ELR (cell line): ENCODE measurements at regions not wholly inside any gene's neighbourhood (a gene's known extent, or its start where the extent isn't known, plus 50 kb on each side); places are given as distances from the start of the nearest gene placed in this dataset.

ENCODE experiments used
- DNase-seq: peaks from one replicate; pipeline ENCODE4 v3.0.0-alpha.2; 2015; ENCODE audit warnings: low read depth

DNA sequence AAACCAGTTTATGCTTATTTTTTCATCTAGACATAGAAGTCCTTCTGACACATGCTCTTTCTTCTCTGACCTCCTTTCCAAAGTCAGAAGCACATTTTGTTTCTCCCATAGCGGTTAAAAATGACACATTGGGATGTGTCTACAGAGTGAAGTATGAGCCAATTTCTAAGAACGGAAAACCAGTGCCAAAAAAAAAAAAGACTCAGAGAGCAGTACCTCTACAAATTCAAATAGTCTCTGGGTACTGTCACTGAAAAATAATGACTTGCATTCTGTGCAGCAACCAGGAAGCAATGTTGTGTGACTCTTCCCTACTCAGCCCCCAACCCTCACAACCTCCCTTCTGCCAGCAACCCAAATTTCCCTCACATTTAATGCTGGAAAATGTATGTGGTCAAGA, 145.5 kb upstream of the PMFBP1 start:
- DNase-seq = no peak

DNA sequence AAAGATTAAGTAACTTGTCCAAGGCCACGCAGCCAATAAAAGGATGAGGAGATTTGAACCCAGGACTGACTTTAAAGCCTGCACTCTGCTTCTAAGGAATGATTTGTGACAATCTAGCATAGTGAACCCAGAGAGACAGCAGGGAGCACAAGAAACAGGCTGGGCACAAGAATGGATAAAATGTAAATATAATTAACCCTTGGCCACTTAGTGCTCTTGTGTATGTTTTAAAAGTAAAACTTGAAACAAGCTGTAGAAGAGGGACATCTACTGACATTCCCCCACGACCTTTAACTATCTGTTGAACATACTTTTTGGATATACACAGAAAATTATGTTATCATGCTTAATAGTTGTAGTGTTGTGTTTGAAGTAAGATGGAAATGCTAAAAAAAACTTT, 141.9 kb upstream of the PMFBP1 start:
- no peak for DNase-seq

DNA sequence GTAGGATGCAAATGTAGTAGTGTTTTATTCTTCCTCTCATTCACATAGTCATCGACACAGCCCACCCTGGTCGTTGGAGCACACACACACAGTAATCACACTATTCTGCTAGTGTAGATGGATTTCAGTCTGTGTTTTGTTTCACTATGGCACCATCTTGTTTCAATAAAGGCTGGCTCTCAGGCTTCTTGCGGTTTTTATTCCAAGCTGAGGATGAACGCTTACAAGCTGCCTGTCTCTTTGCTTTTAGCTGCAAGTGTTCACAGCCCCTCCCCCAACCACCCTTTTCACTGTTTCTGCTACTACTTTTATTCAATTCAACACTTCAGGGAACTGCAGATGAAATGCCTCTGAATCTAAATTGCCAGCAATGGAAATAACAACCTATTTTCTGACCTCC, 140.9 kb upstream of the PMFBP1 start:
- no peak for DNase-seq

DNA sequence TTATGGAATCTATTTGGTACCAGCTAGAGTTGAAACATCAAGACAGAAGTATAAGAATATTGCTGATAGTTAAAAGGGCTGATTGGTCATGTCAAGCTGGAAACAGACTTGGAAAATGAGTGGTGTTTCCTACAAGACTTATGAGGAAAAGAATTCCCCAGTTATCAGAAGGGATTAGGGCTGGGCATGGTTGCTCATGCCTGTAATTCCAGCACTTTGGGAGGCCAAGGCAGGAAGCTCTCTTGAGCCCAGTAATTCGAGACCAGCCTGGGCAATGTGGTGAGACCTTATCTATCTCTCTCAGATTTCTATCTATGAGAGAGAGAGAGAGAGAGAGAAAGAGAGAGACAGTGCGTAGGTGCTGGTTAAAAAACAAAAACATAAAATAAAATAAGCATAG, 139.5 kb upstream of the PMFBP1 start:
- DNase-seq = no peak

DNA sequence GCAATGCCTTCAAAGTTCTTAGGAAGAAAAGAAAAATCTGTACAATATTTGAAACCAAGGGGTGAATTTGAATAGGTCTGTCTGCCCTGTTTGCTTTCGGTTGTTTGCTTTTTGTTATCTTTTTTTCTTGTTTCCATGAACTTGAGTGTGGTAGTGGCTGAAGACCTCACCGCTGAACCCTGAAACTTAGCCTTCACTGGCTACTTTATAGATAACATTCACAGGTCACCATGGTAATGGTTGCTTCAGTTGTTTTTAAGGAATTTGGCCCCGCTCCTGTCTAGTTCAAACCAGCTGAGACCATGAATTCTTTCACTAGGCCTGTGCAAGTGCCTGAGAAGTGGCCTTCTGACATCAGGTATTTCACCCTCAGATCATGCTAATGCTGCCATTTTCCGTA, 137.0 kb upstream of the PMFBP1 start:
- DNase-seq = no peak

DNA sequence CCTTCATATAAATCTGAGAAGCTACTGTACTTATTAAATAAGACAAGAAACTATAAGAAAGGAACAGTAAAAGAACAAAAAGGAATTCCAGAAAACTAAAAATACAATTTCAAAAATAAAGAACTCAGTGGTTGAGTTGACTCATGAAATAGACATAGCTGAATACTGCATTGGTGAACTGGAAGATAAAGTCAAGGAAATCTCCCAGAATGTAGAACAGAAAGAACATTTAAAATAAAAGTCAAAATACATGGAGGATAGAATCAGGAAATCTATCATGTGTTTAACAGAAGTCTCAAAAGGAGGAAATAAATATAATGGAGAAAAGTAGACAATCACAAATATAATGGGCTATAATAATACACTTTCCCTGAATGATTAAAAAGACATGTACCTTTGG, 136.4 kb upstream of the PMFBP1 start:
- DNase-seq = no peak

DNA sequence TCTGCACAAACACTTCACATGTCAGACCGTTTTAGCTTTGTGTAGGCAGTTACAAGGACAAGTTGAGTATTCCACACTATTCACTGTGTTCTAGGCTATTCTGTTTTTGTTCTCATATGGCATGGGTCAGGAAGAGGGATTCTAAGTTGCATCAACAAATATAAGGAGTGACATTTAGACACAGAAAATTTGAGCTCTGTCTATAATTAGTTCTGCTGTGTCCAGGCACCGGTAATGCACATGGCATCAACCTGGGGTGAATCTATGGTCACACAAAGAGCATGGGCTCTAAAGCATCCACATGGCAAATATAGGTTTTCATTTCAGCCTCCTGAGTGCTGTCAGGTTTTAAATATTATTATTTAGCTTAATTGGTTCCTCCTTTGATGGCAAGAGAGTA, 130.4 kb upstream of the PMFBP1 start:
- DNase-seq = no peak

DNA sequence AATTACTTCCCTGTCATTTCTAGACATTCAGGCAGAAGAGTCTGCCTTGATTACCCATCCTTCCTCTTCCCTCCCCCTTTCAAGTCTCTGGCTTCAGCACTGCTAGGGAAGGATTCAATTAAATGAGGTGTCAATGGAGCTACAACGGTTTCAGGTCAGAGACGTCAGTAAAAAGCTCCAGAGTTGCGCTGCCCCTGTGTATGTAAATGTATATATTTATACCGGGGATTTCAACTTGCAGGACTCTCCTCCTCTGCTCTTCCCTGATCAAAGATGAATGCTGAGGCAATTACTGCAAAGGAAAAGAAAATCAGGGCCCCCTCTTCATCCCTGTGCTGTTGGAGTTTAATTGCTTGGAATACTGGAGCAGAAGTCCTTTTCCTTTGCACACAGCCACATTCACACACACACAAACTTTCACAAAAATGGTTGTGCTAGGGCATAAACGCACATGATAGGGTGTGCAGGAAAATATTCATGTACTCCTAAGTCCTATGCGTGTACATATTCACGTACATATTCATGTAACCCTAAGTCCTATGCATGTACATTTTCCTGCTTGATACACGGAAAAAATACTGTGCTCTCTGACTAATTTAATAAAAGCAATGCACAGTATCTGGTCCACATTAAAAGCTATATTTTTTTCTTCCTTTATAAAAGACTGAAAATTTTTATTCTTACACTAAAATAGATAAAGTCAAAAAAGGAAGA, 129.7 kb upstream of the PMFBP1 start:
- DNase-seq = no peak

DNA sequence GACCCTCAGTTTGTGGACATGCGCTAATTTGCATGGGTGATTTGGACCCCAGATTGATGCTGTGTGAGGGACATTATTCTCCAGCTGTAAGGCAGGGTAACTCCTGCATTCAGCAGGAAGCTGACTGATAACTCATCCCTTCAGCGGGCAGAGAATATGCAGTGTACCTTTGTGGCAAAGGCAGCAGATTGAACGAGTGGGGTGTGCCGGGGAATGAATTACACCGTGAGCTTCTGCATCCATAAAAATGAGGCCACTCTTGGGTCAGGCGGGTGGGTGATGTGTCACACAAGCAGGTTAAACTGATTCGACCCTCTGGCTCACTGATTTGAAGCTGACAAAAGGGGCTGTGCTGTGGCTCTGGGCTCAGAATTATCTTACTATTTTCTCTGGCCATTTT, 128.9 kb upstream of the PMFBP1 start:
- peak; percentile 10 for DNase-seq

DNA sequence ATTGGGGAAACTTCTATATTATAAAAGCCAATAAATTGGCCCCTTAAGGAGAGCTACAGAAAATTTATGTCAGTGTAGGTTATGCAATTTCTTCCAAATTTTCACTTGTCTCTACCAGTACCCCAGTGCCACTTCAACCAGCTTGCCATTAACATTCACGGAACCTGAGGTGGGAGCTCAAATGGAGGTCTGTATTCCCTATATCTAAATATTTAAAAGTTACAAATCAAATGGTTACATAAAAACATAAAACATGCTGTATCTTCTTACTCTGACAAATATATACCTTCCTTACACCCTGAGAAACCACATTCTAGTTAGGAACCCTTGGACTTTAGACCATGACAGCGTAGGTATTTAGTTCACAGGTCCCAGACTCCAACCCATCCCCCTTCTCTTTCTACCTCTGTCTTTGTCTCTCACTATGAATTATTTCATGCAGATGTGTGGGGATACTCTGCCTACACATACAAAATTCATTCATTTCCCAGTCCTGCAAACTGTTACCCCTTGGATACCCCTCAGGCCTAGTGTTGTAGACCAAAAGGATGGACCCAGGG, 127.8 kb upstream of the PMFBP1 start:
- no peak for DNase-seq

DNA sequence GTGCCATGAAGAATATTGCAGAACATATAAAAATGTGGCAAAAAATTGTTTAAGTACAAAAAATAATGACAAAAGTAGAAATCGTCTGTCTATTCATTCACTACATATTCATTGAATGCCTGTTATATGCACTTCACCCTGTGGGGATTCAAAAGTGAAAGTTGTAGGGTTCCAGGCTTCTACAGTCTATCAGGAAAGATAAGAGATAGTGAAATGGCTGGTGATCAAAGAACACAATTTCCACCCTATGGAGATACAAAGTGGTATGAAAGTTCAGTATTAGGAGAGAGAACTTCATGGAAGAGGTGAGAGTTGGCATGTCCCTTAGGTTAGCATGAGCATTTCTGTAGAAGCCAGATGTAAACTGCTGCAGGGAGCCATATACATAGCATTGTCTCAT, 127.0 kb upstream of the PMFBP1 start:
- DNase-seq = no peak

DNA sequence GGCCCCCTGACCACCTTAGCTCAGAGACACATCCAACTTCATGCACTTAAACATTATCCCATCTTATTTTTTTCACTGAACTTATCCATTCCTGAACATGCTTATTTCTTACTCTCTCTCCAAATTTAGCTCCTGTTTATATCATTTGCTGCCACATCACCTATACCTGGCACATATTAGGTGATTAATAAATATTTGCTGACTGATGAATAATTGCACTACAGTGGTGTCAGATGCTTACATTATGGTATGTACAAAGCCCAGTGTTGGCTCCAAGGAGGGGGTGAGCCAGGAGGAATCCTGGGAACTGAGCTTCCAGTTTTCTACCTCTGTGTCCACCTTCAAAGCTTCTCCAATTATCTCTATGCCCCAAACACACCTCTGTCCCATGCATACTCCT, 124.0 kb upstream of the PMFBP1 start:
- DNase-seq = no peak

DNA sequence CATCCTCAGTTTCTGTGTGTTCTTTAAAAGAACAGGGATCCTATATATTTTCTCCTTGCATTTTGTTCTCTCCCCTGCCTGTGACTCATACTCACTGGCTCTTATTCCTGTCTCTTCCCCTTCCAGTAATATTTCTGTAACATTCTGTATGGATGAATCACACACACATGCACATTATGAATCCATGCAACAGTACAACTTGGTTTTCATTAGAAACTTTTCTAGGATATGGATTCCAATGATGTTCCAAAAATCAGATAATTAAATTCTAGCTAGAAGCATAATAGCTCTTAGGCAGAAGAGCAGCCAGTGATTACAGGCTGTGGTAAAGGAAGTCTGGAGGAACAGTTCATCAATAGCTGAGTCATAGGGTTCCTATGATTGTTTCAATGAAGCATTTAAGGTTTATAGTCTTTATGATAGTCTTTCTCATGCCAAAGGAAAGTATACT, 119.6 kb upstream of the PMFBP1 start:
- peak; percentile 96 for DNase-seq

DNA sequence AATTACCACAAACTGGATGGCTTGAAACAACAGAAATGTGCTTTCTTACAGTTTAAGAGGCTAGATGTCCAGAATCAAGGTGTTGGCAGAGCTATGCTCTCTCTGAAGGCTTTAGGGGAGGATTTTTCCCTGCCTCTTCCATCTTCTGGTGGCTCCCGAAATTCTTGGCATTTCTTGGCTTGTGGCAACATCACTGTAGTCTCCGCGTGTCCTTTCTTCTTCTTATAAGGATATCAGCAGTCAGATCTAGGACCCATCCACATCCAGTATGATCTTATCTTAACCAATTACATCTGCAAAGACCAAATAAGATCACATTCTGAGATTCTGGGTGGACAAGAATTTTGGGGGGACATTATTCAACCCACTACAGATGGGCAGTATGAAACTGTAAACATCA, 119.2 kb upstream of the PMFBP1 start:
- DNase-seq = peak; percentile 80

DNA sequence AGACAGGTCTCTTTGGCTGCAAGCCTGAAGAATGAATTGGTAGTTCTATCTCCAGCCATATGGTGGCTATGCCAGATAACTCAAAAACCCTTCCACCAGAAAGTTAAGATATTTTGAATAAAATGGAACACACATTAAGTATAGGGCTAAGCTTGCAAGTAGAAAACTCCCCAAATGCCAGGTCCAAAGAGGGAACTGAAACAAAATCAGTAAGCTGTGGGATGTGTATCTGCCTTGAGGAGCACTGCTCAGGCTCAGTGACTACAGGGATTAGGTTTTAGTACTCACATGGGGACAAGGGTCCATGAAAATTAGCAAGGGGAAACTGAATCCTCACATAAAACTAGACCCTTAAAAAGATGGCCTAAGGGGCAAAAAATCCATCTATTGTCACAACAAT, 115.7 kb upstream of the PMFBP1 start:
- no peak for DNase-seq

DNA sequence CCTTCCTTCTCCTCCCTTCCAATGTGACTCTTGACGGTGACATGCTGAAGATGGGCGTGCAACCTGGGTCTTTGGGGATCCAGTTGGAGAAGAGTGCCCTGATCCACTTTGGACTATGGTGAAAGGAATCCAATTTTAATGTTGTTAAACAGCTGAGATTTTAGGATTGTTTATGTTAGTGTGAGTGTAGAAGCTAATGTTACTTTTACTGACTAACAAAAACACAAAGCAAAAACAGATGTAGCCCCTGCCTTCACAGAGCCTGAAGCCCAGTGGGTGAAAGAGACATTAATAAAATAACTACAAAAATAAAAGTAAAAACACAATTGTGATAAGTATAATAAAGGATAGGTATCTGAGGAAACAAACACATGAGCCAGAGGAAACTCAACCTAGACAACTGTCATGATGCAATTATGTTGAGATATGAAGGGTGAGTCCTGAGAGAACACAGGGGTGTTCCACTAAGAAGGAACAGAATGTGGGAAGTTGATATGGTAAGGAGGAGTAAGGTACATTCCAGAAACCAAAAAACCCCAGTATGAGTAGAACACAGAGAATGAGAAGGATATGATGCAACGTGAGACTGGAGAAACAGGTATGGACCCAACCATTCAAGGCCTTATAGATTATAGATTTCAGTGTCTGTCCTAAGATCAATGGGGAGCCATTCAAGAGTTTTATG, 115.1 kb upstream of the PMFBP1 start:
- DNase-seq = no peak

DNA sequence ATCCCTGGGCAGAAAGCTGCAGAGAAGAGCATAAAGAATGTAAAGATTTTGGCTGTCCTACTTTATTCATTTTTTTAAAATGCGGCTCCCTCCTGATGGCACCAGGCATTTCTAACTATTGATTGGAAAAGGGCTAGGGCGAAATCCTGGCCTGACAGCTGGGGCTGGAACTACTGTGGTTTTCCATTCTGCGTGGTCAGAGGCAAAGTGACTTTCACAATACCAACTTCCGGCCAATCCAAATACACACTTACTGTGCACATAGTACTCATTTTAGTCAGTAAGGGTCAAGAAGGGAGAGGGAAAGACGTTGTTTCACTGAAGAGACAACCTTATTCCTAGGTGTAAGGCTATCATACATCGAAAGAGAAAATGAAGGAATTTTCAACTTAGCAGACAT, 113.8 kb upstream of the PMFBP1 start:
- peak; percentile 2 for DNase-seq

DNA sequence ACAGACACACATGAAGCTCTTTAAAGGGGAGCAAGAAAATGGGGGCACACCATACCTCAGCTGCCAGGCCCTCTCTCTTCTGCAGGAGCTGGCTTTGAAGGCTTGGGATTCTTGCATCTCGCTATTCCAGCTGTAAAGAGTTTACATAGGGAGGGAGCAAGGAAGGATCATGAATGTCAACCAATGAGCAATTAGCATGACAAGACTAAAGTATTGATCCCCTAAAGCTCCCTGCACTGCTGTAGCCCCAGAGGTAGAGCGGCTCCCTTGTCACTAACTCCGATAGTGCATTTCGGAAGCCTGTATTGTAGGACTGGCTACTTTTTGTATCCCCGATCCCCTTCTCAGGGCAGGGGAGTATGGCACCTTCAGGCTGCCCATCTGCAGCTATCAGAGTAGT, 113.4 kb upstream of the PMFBP1 start:
- no peak for DNase-seq

DNA sequence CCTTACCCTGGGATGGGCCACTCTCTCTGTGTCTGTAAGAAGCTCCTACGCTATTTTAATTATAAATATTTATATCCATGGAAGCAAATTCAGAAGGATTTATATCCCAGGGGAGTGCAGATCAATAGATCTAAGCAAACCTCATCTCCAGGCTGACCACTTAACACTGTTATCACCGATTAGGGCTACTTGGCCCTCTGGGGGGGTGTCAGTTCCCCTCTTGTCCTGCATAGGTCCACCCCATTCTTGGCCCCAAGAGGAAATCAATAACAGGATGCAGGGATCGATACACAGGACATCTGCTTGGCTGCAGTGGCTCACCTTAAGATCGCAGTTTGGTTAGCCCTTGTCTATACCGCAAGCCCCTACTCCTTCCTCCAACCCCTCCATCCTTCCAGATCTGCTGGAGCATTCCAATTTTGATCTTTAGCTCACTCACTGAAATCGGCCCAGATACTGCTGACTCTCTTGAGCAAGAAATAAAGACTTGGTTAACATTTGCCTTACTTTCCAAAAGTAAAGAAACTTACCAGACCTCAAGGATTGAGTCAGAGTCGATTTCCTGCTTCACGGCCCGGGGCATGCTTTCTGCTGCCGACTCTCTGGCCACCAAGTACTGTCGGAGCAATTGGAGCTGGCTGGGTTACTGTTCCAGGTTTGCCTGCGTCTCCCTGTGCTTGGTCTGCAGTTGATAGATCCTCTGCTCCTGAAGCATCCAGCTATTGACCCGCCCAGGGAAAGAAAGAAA, 112.3 kb upstream of the PMFBP1 start:
- peak; percentile 25 for DNase-seq

DNA sequence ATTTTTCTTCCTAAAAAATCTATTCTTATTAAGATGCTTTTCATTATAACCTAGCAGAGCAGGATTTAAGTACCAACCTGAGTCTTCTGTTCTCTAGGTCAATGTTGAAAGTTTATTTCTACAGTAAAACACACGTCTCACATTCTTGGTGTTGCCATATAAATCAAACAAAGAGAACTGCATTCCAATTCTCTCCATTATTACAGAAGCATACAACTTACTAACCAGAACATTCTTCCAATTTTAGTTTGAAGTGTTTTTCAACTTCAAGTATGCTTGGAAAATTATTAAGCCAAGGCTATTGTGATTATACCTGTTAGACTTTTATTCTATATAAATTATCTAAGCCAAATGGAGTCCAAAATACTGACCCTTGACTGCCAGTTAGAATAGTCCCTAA, 110.4 kb upstream of the PMFBP1 start:
- no peak for DNase-seq

DNA sequence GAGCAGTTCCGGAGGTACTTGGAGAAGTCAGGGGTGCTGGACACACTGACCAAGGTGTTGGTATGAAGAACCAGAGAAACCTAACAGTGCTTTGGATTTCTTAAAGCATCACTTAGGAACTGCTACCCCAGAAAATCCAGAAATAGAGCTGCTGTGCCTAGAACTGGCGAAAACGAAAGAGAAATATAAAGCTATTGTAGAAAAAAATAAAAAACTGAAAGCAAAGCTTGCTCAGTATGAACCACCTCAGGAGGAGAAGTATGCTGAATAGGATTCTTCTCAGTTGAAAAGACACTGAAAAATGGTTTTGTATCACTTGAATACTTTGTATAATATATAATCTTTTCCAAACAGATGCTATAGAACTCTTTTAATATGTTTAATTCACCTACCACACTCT, 106.3 kb upstream of the PMFBP1 start:
- DNase-seq = no peak

DNA sequence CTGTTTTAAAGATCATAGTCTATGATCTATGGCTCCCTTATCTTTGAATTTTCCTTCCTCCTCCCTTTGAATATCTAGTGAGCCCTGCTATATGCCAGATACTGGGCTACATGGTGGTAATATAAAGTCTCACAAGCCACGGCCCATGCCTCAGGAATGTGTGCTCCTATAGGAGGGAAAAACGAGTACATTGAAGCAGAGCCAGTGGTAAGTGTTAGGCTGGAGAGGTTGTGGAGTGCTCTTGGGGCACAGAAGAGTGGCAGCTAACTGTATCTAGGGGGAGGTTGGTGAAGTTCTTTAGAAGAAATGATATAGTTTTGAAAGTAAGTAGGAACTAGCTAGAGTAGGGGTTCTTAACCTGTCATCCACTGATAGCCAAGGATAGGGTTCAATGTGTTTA, 105.8 kb upstream of the PMFBP1 start:
- DNase-seq = no peak

DNA sequence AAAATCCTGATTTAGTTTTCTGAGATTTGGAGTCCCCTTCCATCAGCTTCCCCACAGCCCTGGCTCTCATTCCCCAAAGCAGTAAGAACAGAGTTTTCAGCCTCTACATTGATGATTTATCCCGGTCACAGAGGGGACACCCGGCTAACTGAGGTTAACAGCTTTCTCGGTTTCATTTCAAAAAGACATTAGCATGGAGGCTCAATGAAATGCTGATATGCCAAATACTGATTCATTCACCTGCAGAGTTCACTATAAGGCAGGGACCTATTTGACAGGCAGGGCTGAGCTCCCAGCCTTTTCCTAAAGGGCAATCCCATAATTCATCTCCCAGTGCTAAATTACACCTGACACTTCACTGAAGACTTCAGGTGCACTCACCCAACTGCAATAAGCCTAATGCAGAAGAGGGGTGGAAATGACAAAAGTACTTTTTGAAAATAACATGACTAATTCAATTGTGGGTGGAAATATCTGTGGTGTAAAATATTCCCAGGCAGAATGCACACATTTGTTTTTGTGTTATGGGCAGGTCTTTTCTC, 99.8 kb upstream of the PMFBP1 start:
- DNase-seq = no peak
